Fibroblast of the aortic adventitia (primary cell): ENCODE measurements at regions not wholly inside any gene's neighbourhood (a gene's known extent, or its start where the extent isn't known, plus 50 kb on each side); places are given as distances from the start of the nearest gene placed in this dataset.
A peak's percentile ranks its signal among the peaks of the same experiment; 100 is the strongest.

Source experiments
- DNase-seq: peaks from one replicate; pipeline ENCODE4 v3.0.0-alpha.2; 2010; ENCODE audit warnings: low read depth
- H3K4me3 ChIP-seq: 2 replicates; pipeline ENCODE4 v1.5.1; 2011; ENCODE audit warnings: low read depth, mild to moderate bottlenecking, control low read depth, low read length, moderate library complexity
- CTCF ChIP-seq: IDR thresholded peaks from 2 replicates; pipeline ENCODE4 v1.5.1; 2011; ENCODE audit warnings: mild to moderate bottlenecking, low read length, control low read depth, inconsistent platforms; ENCODE audit not compliant: insufficient read depth

- no peak for TF ChIP-seq CTCF
- DNase-seq, result peak; percentile 90
- H3K4me3 ChIP-seq, result no peak overlapping the region
These were observed 53.1 kb upstream of the CYSLTR2 start for GRCh38 chr13:48600374-48601364.

- no peak overlapping the region for H3K4me3 ChIP-seq
- no peak for TF ChIP-seq CTCF
- DNase-seq, result no peak
These were observed 51.3 kb upstream of the CYSLTR2 start for GRCh38 chr13:48602296-48603016.

- DNase-seq, result no peak
- TF ChIP-seq CTCF, result no peak
- no peak overlapping the region for H3K4me3 ChIP-seq
These were observed 50.4 kb upstream of the CYSLTR2 start for GRCh38 chr13:48603375-48603774.
